C4-2B (cell line): ENCODE measurements at regions not wholly inside any gene's neighbourhood (a gene's known extent, or its start where the extent isn't known, plus 50 kb on each side); places are given as distances from the start of the nearest gene placed in this dataset.

Source experiments
- CTCF ChIP-seq: fragments of 450-650 bp; conservative IDR thresholded peaks from 2 replicates; pipeline ENCODE4 v1.5.1; 2017; ENCODE audit warnings: mild to moderate bottlenecking
- ZFX ChIP-seq: fragments of 450-650 bp; IDR thresholded peaks from 2 replicates; pipeline ENCODE4 v1.6.1; 2017

GRCh38 chr7:13832346-13832745 is 157.1 kb downstream of the ETV1 start:
- TF ChIP-seq CTCF: no peak
- no peak for TF ChIP-seq ZFX
